GM21576 (cell line): ENCODE measurements at regions not wholly inside any gene's neighbourhood (a gene's known extent, or its start where the extent isn't known, plus 50 kb on each side); places are given as distances from the start of the nearest gene placed in this dataset.
"Not testable (repeated sequence)": the region's sequence is repeated elsewhere in the genome, so short reads cannot be mapped to it uniquely, and the experiment has no call there.

ENCODE experiments used
- ATAC-seq: cut with Tn5 transposase; IDR thresholded peaks from one replicate; pipeline ENCODE4 v1.9.1; 2021; ENCODE audit warnings: mild to moderate bottlenecking, moderate library complexity; ENCODE audit not compliant: unreplicated experiment

DNA sequence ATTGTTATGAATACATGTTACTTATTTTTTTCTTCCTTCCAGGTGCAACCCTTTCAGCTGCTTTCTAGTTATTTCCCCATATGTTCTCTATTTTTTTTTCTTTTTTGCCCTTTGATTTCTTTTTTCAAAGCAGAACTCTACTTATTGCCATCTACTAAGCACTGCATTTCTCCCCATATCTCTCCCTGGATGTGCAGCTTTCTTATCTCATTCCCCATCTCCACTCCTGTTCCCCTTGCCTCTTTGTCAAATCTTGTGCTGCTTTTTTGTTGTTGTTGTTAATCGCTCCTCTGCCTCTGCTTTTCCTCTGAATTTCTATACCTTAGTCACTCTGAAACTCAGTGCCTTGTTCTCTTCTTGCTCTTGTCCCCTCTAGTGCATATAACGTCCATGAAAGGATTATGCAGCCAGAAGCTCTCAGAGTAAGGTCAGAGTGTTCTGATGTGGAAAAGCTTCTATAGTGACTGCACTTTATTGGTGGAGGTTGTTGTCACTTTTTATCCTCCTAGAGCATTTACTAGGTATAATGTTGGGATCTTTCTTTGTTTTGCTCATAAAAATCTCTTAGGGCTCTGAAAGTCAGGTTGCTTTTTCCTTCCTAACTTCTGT lies 51.1 kb upstream of the JADE1 start:
- ATAC-seq, result no peak

DNA sequence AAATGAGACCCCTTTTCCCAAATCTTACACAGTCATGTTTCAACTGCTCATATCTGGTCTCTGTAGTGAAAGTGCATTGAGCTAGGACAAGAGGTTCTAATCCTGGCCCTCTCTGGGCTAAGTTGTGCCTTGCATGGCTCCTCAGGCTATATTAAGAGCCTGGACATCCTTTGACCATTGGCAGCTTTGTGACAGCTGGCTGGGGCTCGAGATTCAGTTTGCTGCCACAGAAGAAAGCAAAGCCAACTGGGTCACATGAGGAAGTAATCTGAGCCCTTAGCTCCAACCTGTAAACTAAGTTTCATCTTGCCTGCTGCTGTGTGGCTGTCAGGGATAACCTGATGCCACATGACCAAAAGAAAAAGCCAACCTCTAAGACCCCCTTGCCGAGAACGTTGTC lies 51.8 kb upstream of the JADE1 start:
- ATAC-seq, result no peak

DNA sequence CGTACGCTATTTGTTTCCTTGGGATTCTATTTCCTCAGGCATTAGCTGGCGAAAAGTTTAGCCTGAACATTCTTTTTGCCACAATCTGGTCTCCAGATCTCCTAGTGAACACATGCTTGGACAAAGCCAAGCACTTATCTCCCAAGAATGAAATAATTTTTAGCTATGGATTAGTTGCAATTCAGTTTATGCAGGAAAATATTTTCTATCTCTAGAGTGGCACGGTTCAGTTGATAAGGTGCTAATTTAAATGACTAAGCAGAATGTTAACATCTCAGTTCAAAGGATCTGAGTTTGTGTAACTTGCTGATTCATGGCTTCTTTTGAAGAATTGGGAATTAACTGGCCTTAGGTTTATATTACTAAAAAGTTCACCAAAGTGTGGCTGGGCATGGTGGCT lies 58.1 kb upstream of the JADE1 start:
- no peak for ATAC-seq

DNA sequence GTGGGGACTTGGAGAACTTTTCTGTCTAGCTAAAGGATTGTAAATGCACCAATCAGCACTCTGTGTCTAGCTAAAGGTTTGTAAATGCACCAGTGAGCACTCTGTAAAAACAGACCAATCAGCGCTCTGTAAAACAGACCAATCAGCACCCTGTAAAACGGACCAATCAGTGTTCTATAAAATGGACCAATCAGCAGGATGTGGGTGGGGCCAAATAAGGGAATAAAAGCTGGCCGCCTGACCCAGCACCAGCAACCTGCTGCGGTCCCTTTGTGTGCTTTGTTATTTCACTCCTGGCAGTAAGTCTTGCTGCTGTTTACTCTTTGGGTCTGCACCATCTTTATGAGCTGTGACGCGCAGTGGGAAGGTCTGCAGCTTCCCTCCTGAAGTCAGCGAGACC lies 67.8 kb upstream of the JADE1 start:
- ATAC-seq, result not testable (repeated sequence)

DNA sequence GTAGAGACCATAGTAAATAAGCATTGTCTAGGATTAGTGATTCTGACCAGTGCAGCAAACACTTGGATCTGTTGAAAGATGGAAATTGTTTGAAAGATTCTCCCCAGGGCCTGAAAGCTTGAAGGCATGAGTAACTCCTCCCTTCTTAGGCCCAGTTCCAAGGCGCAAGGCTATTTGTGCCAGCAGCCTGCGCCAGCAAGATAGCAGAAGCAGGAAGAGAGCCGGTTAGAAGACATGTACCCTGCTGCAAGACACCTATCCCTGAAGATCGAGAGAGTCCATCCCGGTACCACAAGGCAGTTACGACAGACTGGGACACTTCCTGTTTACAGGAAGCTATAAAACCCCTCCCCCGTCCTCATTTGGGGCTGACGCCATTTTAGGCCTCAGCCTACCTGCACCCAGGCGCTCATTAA lies 72.4 kb upstream of the JADE1 start:
- no peak for ATAC-seq

DNA sequence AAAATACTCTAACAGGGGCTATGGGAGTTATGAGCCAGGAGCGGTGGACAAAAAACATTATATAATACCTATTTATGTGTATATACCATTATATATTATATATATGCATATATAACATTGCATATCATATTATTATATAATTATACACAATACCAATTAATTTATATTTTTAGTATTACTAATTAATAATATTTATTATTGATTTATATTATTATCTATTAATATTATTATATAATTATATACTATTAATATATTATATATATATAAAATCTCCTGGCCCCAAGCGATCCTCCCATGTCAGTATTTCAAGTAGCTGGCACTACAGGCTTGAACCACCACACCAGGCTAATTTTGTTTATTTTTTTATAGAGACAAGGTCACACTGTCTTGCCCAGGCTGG lies 73.8 kb upstream of the JADE1 start:
- no peak for ATAC-seq

DNA sequence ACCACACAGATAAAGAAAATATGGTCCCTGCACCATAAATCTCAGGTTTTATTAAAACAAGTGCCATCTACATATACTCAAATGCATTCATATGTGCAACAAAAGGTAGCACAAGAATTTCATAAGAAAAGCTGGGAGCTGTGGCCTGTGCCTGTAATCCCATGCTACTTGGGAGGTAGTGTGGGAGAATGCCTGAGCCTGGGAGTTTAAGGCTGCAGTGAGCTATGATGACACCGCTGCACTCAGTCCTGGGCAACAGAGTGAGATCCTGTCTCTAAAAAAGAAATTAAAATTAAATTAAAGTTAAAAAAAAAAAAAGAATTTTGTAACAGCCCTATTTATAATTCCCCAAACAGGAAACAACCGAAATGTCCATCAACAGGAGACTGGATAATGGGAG lies 81.3 kb upstream of the JADE1 start:
- ATAC-seq, result no peak

DNA sequence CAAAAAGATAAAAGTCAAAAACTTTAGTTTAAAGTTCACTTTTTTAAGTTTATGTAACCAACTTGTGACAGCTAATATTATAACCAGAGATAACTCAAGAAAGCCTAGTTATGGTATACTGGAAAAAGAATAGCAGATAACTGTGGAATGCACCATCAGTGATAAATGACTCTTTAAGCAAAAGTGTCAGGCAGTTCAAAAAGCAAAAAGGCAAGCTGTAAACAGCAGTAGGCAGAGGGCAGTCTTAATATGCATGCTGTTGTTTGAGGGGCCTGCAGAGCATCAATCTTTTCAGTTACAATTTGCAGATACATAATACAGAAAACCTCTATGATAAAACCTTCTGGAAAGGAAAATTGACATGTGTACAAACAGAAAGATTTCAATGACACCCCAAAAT lies 81.8 kb upstream of the JADE1 start:
- ATAC-seq, result no peak

DNA sequence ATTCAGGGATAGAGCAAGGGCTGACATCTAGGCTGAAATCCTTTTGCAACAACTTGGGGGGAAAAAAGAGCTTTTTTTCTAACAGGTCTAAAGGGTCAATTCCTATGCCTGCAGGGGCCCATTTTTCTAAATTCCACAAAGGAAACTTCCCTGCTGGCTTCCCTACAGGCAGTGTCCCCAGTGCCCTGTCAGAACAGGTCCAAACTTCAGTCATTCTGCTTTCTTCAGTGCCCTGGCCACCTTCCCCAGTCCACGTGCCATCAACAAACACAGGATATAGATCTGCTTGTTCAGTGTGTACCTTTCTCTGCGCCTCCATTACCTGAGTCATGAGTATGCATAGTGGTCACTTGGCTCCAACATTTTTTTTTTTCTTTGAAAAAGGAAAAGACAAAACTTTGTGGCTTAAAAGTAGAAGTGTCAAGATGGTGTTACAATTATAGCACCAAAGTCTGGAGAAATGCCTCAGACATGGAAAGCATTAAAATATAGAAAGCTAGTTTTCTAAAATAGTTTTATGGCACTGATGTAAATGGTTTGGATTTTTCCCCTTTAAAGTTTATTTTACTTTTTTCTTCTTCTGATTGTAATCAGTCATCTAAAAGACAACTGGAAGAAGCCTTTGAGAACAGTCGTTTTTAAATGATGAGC lies 84.0 kb upstream of the JADE1 start:
- ATAC-seq, result no peak

DNA sequence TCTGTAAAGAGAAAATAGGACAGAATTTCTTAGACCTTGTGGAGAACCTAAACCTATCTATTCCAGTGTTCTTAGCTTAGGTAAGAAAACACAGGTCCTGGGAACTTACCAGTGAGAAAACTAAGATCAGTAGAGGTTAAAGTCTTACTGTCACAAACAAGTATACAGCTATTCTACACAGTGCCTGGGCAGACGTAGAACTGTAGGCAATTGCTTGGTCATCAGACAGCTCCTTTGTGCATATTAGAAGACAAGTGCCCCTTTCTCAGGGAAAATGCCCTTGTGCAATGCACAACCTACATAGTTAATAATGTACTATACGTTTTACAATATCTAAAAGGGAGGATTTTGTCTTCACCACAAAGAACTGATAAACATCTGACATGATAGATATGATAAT lies 86.6 kb upstream of the JADE1 start:
- no peak for ATAC-seq

DNA sequence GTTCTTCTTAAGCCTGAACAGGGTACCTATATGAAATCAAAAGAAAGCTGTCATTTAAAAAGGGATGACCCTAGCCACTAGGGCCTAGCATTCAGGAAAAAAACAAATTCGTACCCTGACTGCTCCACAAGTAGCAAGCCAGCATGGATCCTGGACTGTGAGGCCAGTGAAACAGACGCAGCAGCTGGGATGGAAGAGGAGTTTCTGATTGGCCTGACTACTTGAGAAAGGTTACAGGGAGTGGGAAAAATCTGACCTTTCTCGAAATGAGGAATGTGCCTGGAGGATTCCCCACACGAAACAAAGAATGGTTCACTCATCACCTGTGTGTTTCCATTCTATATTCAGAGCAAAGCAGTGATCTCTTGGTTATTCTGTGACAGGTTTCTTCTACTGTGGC lies 87.6 kb upstream of the JADE1 start:
- ATAC-seq, result no peak

DNA sequence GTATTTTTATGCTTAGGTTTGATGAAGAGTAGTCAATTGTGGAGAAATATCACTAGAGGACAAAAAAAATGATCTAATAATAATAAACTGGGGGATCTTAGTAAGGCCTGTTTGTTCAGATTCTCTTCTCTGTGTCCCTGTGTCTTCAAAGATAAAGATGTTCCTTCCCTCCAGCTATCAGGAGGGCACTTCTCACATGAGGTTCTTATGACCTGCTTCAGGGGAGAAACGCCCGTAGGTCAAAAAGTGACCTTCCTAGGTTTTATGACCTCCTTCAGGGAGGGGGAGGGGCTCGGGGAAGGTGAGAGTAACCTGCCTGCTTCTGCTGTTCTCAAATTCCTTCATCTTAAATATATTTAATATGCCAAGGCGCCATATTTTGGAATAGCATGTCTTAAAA lies 89.2 kb upstream of the JADE1 start:
- ATAC-seq, result no peak

DNA sequence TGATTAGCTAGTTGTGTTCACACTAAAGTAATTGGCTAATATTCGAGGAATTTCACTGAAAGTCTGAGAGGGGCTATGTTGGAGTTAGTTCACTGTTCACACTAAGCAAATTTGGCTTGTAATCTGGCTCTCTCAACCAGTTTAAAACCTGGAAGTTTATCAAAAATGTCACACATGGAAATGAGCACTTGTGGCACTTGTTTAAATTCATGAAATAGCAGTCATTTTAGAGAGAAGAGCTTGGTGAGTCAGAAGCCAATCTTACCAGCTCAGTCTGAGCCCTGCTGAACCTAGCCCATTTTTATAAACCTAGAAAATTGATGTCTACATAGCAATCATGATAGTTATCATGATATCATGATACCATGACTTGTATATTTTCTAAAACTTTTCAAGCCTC lies 90.7 kb upstream of the JADE1 start:
- no peak for ATAC-seq

DNA sequence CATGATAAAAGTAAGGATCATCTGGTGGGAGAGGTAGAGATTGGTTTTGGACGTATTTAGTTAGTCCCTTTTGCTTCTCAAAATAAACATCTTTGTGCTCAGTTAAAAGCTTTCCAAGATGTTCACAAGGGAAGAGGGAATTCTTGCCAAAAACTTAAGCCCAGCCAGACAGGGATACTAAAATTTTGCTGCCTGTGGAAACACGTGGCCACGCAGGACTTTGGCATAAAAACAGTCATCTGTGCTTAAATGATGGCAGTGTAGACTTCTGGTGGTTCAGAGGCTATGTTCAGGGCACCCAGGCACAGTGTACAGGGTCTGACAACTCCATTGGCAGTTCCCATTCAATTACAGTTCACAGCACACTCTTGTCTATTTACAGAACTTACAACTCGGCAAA lies 93.2 kb upstream of the JADE1 start:
- ATAC-seq, result no peak

DNA sequence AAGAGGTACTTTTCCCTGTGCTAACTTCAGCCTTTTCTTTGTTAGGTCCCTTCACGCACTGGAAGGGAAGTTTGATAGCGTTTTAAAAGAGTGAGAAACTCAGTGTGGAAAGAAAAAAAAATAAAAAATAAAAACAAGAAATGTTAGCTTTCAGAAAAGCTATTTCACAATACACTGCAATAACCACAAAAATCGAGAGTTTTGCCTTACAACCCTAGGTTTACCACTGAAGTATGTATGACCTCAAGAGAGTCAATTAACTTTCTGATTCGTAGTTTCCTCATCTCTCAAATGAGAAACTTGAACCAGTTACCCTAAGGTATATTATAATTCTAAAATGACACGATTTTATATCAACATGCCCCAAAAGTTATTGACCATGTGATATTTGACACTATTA lies 93.9 kb upstream of the JADE1 start:
- no peak for ATAC-seq

DNA sequence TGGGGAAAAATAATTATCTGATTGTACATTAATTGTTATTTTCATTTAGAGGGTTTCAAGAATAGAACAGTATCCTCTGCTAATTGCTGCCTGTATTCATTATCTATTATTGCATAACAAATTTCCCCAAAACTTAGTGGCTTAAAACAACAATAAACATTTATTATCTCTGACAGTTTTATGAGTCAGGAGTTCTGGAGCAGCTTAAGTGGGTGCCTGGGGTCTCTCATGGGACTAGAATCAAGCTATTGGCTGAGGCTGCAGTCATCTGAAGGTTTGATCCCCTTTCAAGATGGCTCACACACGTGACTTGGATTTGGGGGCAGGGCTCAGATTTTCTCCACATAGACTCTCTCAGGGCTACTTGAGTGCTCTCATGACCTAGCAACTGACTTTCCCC lies 98.1 kb upstream of the JADE1 start:
- ATAC-seq, result no peak

DNA sequence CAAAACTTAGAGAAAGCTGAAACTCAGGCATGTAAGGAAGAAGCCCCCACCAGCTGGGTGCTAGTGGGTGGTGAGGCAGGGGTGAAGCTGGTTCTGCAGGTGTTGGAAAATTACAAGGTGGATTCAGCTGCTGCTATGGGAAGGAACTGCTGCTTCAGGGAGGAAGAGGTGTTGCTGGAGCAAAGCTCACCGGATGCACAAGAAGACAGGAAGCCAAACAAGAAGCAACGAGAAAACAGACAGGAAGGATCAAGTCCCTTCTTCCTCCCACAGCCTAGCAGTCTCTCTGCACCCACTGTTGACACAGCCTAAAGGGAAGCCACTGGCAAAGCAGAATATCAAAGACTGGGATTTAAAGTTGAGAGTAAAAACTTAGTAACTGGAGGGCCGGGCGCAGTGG lies 100.2 kb upstream of the JADE1 start:
- ATAC-seq, result no peak

DNA sequence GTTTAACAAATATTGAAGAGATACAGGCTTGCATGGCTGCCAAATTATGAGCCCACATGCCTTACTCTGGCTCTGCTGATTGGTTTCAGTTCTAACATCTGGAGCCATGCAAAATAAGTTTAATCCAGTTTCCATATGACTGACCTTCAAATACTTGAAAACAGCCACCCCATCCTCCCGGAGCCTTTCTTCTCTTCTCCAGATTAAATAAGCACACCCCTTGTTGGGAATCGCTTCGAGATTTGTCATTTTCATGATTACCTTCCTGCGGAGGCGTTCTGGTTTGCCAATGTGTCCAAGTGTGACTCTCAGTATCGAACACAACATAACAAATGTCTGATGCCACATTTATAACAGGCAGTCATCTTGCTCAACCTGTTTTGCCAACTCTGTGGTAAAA lies 101.6 kb upstream of the JADE1 start:
- no peak for ATAC-seq

DNA sequence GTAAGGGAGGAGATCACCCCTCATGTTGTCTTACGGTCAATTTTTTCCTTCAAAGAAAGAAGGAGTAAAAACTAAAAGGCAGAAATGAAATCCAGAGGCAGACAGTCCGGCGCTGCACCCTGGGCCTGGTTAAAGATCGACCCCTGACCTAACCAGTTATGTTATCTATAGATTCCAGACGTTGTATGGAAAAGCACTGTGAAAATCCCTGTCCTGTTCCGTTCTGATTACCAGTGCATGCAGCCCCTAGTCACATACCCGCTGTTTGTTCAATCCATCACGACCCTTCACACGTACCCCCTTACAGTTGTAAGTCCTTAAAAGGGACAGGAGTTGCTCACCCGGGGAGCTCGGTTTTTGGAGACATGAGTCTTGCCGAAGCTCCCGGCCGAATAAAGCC lies 105.6 kb upstream of the JADE1 start:
- no peak for ATAC-seq

DNA sequence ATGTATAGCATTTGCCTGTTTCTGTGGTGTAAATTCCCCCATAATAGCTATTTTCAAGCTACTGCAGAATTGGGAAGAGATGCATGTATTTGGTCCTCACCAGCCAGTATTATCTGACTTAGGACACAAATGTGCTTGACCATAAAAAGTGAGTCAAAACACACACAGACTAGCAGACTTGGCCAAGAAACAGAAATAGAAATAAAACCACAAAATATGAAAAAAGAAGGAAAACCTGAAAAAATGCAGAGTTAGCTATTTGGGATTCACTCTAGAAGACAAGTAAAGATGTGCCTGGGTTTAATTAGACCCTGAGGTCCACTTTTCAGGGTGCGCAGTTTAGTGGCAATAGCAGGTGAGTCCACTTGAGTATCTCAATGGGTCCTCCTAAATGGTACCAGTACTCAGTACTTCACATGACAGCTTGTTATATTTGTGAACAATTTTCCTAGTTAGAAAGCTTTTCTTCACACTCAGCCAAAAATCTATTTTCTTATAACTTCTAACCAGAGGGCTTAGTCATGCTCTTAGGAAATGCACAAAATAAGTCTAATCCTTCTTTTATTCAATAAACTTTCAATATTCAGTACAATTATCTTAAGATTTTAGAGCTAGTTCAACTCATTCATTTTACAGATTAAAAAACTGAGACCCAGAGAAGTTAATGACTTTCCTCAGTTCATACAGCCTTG lies 108.7 kb upstream of the JADE1 start:
- no peak for ATAC-seq

DNA sequence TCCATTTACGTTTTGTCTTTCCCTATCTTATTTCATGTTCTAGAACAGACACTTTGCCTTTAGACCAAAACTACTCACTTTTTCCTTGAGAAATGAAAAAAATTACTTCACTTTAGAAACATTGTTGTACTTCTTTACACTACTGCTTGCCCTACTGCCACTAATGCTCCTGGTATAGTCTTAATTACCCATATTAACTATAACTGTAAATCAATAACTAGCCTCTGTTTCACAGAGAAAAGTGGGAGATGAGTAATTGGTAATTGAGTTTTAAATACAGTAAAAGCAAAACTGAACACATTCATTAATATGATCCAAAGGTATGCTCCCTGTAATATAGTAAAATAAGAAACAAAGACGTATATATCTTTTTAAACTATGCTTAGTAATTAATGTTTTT lies 111.1 kb upstream of the JADE1 start:
- ATAC-seq, result no peak

DNA sequence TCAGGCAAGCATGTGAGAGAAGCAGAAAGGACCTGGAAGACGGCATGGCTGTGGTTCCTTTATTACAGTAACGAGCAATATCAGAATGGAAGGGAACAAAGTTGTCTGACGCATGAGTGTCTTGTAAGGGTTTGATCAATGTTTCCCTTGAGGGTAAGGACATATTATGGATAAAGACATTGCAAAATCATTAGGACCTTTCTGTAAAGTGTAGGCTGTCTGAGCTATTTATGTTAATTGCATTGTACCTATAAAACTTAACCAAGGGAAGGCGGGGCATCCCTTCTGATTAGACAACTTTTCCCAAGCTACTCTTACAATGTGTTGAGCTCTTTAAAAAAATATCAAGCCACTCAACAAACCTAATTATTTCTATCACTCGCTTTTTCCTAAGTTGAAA lies 112.2 kb upstream of the JADE1 start:
- ATAC-seq, result no peak

DNA sequence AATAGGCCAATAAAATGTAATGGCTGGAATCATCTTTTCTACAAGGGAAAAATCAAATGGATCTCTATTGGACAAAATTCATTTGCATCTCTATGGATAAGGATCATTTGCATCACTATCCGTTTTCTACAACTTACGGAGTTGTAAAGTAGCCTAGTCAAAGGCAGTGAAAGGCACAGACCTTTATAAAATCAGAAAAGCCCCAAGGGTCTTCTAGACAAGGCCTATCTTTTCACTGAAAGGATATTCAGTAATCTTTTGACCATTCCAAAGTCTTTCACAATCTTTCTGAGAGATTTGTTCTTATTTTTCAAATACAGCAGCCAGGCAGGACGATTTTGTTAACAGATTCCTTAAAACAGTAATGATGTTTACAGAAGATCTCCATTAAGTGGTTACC lies 119.5 kb upstream of the JADE1 start:
- no peak for ATAC-seq
